ENCODE measurements at regions not wholly inside any gene's neighbourhood (a gene's known extent, or its start where the extent isn't known, plus 50 kb on each side); places are given as distances from the start of the nearest gene placed in this dataset.
"Not testable (repeated sequence)": the region's sequence is repeated elsewhere in the genome, so short reads cannot be mapped to it uniquely, and the experiment has no call there.

DNA sequence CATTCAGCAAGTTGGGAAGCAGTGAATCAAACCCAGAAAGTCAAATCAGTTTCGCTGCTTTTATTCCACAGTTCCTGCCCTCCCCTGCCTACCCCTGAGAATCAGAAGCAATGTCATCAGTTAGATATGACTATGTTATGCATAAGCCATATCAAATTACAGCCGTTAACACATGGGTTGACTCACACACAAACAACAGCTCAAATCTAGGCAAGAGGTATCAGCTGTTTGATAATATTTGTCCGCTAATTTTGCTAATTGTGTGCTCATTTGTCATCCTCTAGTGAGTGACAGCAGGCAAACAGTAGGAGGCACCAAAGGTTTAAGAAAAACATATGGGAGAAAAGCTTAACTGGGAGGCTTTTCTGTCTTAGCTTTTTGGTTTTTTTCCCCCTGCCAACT, 327.4 kb upstream of the CCL2 start:
- no peak for DNase-seq (ENCODE audit: low read depth in 2 of 3, low spot score in 1 of 3)

DNA sequence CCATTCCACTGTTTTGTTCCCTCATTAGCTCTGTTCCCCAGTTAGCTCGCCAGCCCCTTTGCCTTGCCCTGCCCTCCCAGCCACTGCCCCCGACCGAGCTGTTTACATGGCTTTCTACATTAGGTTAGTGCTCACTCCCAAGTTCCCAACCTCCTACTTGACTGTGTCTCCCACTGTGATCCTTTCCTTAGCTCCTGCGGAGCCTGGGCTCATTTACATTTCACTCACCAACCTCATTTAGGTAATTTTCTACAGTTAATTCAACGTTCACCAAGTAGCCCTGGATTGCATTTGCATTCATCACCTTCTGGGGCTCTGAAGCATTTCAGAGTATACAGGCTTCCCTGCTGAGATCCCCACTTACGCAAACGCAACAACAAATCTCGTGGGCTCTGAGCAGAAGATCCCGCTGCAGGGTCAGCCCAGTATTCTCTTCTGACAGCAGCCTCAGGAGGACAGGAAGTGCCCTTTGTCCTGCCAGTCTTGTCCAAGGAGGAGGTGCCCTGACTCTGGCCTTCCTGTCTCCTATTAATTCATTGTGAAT, 325.8 kb upstream of the CCL2 start:
- DNase-seq (ENCODE audit: low read depth in 2 of 3, low spot score in 1 of 3) = no peak

DNA sequence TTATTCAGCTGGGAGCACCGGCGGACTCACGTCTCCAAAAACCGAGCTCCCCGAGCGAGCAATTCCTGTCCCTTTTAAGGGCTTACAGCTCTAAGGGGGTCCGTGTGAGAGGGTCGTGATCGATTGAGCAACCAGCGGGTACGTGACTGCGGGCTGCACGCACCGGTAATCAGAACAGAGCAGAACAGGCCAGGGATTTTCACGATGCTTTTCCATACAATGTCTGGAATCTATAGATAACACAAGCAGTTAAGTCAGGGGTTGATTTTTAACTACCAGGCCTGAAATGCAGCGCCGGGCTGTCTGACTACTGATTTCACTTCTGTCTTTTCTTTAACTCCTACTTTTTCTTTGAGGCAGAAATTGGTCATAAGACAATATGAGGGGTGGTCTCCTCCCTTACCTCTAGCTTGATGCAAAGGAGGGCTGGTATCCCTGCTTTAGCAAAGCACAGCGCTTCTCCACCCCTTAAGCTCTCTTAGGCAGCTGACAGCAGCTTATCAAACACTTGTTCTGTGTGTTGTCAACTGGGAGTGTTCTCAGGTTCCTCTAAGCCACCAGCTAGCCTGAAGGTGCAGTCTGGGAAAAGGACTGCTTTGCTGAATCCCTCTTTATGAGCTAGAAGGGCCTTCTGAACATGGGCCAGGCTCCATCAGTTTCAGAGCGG, 323.8 kb upstream of the CCL2 start:
- DNase-seq (ENCODE audit: low read depth in 2 of 3, low spot score in 1 of 3) = not testable (repeated sequence)

DNA sequence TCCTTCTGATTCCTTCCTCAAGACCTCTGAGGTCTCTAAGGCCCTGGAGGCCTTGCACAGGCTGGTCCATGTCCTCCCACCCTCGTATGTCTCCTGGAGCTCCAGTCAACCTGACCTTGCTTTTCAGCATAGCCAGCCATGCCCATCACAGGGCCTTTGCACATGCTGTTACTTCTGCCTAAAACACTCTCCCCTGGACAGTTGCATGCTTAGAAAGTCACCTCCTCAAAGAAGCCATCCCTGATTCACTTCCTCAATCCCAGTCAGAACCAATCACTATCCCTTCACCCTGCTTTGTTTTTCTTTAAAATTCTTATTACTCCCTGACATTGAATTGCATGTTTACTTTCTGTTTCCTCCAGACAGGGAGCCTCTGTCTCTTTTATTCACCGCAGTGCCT, 322.1 kb upstream of the CCL2 start:
- no peak for DNase-seq (ENCODE audit: low read depth in 2 of 3, low spot score in 1 of 3)

DNA sequence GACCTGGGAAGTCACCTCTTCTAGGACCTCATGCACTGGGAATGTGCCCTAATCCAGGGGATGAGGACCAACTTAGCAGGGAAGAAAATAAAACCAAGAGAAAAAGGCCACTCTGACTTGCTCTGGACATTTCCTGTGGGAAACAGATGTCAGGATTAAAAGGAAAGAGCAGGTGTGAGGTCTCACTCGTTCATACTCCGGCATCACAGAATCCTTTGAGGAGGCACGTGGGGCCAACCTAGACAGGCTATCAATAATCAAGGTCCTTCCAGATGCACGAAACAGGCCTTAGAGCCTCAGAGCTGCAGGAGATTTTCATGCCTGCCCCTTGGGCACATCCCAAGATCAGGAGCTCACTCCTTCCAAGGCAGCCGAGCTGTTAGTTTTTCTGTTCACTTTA, 321.5 kb upstream of the CCL2 start:
- DNase-seq (ENCODE audit: low read depth in 2 of 3, low spot score in 1 of 3) = no peak

DNA sequence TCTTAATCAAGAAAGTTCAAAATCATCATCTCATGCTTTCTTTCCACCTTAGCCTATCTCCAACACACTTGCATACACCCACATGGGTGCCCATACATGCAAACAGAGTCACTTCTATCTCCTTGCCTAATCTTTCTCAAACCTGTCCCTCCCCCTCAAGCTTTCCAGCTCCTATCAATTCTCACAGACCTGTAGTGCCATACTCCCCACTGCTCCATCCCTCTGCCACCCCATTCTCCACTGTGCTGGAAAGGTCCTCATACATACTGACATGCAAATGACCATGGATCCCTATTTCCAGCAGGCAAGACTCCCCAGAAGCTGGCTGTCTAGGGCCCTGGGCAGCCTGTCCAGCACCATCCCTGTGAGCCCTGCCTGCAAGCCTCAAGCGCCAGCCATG, 320.4 kb upstream of the CCL2 start:
- no peak for DNase-seq (ENCODE audit: low read depth in 2 of 3, low spot score in 1 of 3)

DNA sequence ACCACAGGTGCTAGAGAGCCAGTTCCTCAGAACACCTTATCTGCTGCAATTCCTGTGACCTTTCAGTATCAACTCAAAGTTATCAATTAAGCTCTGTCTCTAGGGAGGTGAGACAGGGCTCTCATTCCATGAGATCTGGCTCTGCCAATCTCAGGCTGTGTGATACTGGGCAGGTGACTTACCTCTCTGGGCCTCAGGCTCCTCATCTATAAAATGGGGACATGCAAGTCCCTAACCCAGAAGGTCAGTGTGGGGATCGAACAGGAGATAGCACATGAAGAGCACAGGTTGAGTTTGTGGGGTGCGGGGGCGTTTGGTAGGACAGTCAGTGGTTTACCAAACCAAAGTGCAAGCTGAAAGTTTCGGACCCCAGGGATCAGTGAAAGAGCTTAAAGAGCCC, 319.3 kb upstream of the CCL2 start:
- DNase-seq (ENCODE audit: low read depth in 2 of 3, low spot score in 1 of 3) = no peak

DNA sequence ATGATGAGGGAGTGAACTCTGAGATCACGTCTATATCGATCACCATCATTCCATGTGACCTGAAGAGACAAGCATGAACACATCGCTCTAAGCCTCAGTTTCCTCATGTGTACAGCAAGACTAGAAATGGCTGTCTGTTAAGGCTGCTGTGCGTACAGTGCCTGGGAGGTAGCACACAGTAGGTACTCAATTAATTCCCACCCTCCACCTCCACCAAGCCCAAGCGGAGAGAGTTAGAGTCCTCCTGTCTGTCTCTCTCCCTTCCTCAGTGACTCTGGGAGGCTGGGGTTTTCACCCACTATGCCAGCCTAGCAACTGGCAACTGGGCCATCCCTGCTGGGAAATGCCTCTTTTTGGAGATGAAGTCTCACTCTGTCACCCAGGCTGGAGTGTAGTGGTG, 318.3 kb upstream of the CCL2 start:
- DNase-seq (ENCODE audit: low read depth in 2 of 3, low spot score in 1 of 3) = no peak

DNA sequence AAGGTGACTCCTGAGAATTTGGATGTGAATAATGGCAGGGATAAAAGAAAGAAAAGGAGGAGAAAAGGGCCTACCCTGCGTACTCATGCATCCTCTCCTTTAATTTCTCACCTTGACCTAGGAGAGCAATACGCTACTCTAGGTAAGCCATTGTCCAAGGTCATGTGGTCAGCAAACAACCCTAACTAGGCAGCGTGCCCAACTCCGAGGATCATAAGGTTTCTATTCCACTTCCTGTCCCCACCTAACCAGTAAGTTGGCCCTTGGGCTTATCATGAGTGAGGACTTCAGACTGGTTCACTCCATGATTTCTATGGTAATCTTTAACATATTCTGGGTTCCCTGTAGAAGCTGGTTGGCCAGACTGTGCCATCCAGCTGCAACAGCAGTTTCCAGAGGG, 315.1 kb upstream of the CCL2 start:
- DNase-seq (ENCODE audit: low read depth in 2 of 3, low spot score in 1 of 3) = no peak

DNA sequence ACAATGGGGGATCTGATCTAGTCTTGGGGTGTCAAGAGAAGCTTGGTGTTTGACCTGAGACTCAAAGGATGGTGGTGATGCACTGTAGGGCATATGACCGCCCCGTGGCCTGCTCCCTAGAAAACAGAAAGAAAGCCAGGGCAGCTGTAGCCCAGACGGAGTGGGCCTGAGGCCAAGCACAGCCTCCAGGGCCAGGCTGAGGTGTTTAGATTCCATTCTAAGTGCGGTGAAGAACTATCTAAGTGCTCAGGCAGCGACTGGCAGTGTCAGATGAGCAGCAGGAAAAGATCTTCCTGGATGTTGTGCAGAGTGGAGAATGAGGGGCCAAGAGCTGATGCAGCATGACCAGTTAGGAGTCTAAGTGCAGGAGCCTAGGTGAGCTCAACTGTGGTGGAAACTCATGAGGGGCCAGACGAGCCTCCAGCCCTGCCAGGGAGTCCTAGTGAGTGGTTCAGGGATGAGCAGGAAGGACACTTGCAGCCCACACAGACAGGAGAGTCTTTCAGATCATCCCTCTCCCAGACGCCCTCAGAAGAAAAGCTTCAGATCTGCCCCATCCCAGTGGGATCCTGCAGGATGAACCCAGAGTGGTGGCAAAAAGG, 314.2 kb upstream of the CCL2 start:
- no peak for DNase-seq (ENCODE audit: low read depth in 2 of 3, low spot score in 1 of 3)

DNA sequence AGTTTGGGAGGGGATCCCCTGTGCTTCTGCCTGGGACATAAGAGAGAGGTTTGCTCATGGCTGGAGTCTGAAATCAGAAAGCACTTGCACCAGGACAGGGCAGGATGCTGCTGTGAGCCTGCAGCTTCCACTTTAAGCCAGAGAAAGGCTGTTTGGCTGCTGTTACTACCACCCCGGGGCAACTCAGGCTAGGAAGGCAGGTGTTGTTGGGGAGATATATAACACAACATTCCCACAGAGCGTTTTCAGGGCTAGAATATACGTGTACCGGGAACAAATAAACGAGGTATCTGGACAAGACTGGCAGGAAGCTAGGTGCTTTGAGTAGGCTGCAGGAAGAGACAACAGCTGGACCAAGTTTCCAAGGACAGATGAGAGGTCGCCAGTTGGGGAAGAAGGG, 313.3 kb upstream of the CCL2 start:
- DNase-seq (ENCODE audit: low read depth in 2 of 3, low spot score in 1 of 3) = no peak

DNA sequence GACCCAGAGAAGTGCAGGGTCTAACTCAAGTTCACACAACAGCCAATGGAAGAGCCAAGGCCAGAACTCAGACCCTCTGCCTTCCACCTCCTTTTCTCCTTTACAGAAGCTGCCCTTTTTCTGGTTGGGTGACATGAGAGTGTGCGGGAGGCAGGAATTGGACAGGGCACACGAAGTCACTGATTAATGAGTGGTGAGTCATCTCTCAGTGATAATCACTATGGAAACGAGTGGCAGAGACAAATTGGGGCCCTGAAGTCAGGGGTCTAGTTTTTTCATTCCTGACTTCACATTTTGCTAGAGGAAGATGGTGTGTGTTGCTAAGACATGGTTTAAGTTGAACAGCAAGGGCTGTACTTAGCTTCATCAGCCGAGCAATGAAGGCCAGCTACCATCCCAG, 312.7 kb upstream of the CCL2 start:
- DNase-seq (ENCODE audit: low read depth in 2 of 3, low spot score in 1 of 3) = no peak

DNA sequence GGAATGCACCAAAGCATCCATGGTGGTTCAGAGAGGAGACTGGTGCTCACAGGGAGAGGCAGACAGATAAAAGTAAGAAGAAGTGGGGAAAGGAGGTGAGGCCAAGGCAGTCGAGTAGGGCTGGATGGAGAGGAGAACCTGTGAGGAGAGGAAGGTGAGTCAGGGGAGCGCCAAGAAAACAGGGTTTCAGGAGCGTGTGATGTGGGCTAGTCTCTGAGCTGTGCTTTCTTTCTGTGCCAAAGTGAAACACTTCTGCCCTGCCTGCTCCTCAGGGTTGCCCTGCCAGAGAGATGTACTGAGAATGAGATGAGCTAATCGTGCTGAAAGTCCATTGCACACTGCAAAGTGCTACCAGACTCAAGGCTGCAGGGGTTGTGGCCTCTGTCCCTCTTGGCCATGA, 310.7 kb upstream of the CCL2 start:
- no peak for DNase-seq (ENCODE audit: low read depth in 2 of 3, low spot score in 1 of 3)

DNA sequence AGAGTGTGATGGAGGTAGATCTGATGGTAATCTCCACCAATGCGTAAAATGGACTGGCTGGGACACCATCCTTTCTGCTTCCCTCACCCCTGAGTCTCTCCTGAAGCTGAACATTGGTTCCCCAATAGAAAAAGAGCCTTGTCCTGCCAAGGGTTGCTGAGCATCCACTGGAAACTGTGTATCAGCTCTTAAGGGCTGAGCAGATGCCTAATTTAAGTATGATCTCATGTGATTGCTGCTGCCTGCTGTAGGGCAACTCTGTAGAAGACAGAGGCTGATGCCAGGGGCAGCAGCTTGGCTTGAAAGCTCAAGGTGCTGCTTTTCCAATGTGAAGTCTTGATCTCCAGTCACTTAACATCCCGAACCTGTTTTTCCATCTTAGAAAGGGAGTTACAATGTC, 310.3 kb upstream of the CCL2 start:
- no peak for DNase-seq (ENCODE audit: low read depth in 2 of 3, low spot score in 1 of 3)

DNA sequence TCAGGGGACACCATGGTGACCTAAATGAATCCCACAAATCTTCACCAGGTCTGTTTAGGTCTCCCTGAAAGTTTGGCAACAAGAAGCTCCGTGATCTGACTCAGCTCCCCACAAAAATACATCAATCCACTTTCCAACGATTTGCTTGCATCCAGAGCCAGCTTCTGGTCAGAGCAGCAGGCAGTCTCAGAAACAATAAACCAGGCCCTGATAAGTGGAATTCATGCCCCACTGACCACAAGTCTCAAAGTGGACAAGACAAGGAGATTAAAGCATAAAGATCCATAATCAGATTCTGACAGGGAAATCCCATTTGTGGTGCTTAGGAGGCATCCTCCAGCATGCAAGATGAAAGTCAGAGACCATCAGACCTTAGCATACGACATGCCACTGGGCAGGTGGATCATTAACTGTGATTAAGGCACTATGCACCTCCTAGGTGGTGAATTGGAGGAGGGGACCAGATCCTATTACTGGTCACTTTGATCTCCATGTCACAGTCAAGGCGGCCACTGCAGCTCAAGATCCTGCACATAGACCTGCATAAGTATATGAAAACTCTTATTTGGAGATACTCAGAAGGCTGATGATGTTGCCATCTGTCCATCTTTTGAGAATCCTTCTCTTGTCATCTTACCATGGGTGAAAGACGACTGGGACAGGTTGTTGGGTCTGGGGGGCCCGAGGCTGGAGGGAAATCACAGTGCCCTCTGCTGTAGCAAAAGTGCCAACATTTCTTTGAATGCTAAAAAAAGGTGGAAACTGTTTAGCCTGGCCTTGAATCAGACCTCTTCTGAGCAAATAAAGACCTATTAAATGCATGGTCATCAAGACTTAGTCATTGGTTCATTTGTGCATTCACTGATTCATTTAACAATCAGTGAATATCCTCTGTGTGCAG, 309.2 kb upstream of the CCL2 start:
- no peak for DNase-seq (ENCODE audit: low read depth in 2 of 3, low spot score in 1 of 3)

DNA sequence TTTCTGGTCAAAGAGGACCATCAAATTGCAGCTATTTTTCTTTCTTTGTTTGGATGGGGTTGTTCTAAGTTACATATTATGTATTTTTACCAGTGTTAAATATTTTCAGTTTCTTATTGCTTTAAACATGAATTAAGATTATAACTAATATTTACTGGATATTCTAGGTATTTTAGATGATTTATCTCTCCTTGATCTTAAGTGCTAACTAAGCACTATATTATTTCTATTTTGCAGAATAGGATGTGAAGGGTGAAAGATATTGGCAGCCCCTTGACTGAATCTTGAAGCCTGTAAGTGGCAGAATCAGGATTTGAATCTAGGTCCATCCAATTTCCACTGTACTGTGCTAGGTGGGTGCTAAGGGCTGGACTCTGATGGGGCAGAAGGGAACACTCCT, 307.3 kb upstream of the CCL2 start:
- no peak for DNase-seq (ENCODE audit: low read depth in 2 of 3, low spot score in 1 of 3)

DNA sequence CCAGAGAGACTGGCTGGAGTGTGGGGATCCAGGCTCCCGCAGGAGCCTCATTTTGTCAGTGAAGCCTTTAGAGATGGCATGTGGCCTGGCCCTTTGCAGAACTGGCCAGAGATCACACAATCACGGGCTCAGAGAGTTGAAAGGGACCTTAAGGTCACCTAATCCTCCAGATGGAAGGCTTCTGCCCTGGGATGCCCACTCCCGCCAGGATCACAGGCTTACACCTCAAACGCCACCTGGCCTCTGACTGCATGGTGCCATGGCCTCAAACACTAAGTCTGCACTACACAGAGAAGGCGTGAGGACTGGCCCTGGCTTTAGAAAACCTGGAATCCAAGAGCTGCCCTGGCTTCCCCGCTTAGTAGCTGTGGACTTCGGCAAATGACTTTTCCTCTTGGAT, 306.8 kb upstream of the CCL2 start:
- no peak for DNase-seq (ENCODE audit: low read depth in 2 of 3, low spot score in 1 of 3)

DNA sequence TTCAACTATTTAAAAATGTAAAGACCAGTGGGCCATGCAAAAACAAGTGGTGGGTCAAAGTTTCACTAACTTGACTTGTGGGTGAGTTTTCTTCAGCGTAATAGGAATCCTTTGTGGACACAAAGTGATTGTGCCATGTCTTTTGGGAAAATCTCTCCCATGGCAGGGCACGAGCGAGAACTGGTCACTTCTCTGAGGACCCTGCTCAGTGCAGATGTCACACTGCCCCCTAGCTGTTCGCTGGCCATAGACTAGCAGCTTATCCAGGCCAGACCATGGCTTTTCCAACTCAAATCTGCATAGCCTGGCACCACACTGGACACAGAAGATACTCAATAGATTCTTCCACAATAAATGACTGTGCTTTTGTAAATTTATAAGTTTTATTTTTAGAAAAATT, 306.0 kb upstream of the CCL2 start:
- DNase-seq (ENCODE audit: low read depth in 2 of 3, low spot score in 1 of 3) = no peak

DNA sequence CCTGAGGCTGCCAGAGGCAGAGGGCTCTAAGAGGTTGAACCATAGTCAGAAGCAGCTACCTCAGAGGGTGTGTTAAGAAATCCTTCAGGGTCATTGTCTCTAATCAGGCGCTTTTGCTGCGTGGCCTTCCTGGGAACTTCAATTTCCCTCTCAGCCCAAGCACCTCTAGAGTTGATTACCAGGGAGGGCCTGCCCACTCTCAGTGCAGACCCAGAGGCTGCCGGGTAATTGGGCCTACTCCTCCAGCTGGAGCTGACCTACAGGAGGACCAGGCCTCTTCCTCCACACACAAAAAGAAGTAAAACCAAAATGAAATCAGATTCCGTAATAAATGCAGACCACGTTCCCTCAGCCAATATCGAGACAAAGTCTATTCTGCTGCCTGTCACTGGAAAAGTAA, 305.0 kb upstream of the CCL2 start:
- DNase-seq (ENCODE audit: low read depth in 2 of 3, low spot score in 1 of 3) = no peak

DNA sequence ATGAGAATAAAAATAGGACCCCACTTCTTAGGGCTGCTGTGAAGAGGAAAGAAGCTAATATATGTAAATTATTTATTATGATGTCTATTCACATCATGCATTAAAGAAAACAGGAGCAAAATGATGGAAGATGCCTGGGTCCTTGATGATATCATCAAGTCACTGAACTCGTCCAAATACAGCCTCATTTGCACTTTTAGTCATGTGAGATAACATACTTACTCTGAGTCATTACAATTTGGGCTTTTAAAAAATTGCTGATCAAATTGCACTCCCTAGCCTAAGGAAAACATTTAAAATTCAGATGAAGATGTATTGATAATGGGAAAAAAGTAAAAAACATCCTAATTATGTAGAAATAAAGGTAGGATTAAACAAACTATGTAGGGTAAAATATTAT, 302.7 kb upstream of the CCL2 start:
- no peak for DNase-seq (ENCODE audit: low read depth in 2 of 3, low spot score in 1 of 3)

DNA sequence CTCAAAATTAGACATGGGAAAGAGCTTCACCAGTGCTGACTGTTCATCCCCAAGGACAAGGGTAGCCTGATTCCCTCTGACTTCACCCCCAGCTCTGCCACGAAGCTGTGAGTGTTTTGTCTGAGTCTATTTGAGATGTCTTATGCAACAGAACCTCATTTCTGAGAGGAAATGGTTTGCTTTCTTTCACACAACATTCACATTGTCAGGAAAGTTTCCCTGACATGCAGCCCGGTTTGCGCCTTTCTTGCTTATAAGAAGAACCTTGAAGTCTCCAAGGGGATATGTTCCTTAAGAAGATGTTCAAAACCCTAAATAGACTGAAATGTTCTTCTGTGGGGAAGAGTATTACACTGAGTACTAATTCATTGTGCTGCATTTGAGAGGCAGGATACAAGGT, 300.5 kb upstream of the CCL2 start:
- no peak for DNase-seq (ENCODE audit: low read depth in 2 of 3, low spot score in 1 of 3)

DNA sequence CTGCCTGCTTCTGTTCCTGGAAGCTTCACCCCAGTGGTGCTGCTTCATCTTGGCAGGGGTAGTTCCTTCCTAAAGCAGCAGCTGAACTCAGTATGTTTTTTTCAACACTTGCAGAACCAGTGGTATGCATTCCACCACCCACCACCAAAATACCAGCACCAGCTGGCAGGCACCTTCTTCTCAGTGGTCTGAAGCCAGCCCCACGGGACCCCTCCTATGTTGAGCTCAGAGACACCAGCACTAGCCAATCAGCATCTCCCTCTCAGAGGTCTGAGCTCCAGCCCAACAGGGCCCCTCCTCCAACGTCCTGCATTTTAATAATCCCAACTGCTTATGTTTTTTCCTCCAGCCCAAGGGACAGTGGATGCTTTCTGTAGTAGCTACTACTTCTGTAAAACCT, 299.6 kb upstream of the CCL2 start:
- no peak for DNase-seq (ENCODE audit: low read depth in 2 of 3, low spot score in 1 of 3)
